HG03159 (cell line): ENCODE measurements at regions not wholly inside any gene's neighbourhood (a gene's known extent, or its start where the extent isn't known, plus 50 kb on each side); places are given as distances from the start of the nearest gene placed in this dataset.
"Not testable (repeated sequence)": the region's sequence is repeated elsewhere in the genome, so short reads cannot be mapped to it uniquely, and the experiment has no call there.

Experiments
- ATAC-seq: cut with Tn5 transposase; IDR thresholded peaks from one replicate; pipeline ENCODE4 v1.9.1; 2021; ENCODE audit warnings: mild to moderate bottlenecking, moderate library complexity; ENCODE audit not compliant: unreplicated experiment

- ATAC-seq, result no peak
Measured at GRCh38 chr20:6355754-6356451, 233.1 kb upstream of the FERMT1 start.

GRCh38 chr20:6348908-6349307 is 226.1 kb upstream of the FERMT1 start:
- ATAC-seq, result no peak

GRCh38 chr20:6347916-6348315 is 225.1 kb upstream of the FERMT1 start:
- ATAC-seq, result no peak

GRCh38 chr20:6341491-6341890 is 218.7 kb upstream of the FERMT1 start:
- no peak for ATAC-seq

- ATAC-seq, result no peak
Measured at GRCh38 chr20:6339176-6339575, 216.3 kb upstream of the FERMT1 start.

- ATAC-seq, result no peak
Measured at GRCh38 chr20:6333110-6333509, 210.3 kb upstream of the FERMT1 start.

- ATAC-seq, result not testable (repeated sequence)
Measured at GRCh38 chr20:6321235-6321634, 198.4 kb upstream of the FERMT1 start.

GRCh38 chr20:6311841-6312655 is 189.2 kb upstream of the FERMT1 start:
- ATAC-seq, result no peak

GRCh38 chr20:6311097-6311496 is 188.3 kb upstream of the FERMT1 start:
- no peak for ATAC-seq

- ATAC-seq, result no peak
Measured at GRCh38 chr20:6305536-6305935, 182.7 kb upstream of the FERMT1 start.

- ATAC-seq, result no peak
Measured at GRCh38 chr20:6302041-6302440, 179.2 kb upstream of the FERMT1 start.

GRCh38 chr20:6299456-6299855 is 176.6 kb upstream of the FERMT1 start:
- ATAC-seq, result no peak

- no peak for ATAC-seq
Measured at GRCh38 chr20:6298049-6298448, 175.2 kb upstream of the FERMT1 start.

GRCh38 chr20:6295867-6296256 is 173.0 kb upstream of the FERMT1 start:
- no peak for ATAC-seq

- ATAC-seq, result no peak
Measured at GRCh38 chr20:6295127-6295866, 172.5 kb upstream of the FERMT1 start.

GRCh38 chr20:6287471-6287870 is 164.6 kb upstream of the FERMT1 start:
- no peak for ATAC-seq

GRCh38 chr20:6282642-6283041 is 159.8 kb upstream of the FERMT1 start:
- no peak for ATAC-seq

- no peak for ATAC-seq
Measured at GRCh38 chr20:6277661-6278240, 154.9 kb upstream of the FERMT1 start.

GRCh38 chr20:6270404-6270803 is 147.6 kb upstream of the FERMT1 start:
- ATAC-seq, result not testable (repeated sequence)

- no peak for ATAC-seq
Measured at GRCh38 chr20:6269168-6269873, 146.5 kb upstream of the FERMT1 start.
